ENCODE measurements at regions not wholly inside any gene's neighbourhood (a gene's known extent, or its start where the extent isn't known, plus 50 kb on each side); places are given as distances from the start of the nearest gene placed in this dataset.

- no peak for DNase-seq
Measured at GRCh38 chrX:122434942-122435341, 749.1 kb upstream of the GRIA3 start.

GRCh38 chrX:122439831-122440230, 744.2 kb upstream of the GRIA3 start:
- DNase-seq, result no peak

DNA sequence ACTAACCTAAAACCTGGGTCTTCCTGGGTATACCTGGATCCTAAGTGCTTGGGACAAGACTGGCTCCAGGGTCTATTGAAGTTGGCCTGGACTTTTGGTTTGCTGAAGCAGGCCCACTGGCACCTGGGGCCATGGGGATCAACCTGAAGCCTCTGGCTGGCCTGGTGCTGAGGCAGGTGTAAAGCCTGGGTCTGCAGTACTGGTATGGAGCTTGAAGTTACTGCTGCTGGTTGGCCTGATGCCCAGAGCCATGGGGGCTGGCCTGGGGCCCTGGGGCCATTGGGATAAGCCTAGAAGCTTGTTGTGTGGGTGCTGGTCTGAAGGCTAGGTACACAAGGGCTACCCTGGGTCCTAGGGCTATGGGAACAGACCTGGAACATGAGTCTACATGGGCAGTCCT, 743.2 kb upstream of the GRIA3 start:
- DNase-seq, result no peak

- no peak for DNase-seq
Measured at GRCh38 chrX:122441451-122441850, 742.6 kb upstream of the GRIA3 start.

DNA sequence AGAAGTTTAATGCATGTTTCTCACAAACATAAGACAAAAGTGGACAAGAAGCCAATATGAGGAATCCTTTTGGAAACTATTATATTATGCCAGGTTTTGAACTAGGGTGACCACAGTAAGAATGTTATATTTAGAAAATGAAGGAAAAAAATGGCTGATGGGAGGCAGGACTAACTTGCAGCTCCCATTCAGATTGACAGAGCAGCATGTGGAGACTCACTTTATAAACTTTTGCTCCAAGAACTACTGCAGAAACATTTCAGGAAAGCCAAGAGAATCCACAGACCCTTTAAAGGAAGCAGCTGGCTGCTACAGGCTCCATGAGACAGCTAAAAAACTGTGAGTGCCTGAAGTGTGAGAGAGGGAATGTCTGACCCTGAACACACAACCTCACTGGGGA, 738.6 kb upstream of the GRIA3 start:
- DNase-seq, result no peak

DNA sequence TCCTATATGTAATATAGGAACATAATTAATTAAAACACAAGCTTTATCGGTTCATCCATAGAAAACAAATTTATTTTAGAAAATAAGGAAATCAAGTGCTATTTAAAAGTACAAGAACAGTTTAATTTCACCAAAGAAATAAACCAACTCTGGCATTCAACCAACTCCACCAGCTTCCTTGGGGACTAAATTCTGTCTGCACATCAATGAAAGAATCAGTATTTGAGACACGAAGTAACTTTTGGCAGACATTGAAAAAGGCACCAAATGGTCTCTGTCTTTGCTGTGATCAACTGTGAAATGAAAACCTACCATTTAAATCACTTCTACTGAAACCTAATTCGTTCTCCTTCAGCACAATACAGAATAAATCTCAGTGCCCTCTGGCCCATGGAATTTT, 719.7 kb upstream of the GRIA3 start:
- no peak for DNase-seq

DNA sequence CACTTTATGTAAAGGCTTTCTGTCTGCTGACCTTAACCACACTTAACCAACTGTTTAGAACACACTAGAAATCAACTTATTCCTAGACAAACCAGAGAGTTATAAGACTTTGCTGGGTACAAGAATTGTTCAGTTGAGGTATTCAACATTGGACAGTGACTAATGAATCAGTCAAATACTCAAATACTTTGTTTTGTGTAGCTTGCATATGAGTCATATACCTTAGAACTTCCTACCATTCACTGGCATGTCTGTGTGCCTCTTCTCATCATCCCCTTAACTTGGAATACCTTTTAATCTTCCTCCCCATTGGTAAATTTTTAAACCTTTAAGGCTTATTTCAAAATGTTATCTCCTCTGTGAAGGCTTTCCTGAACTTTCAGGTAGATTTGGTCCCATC, 708.8 kb upstream of the GRIA3 start:
- DNase-seq, result no peak

- DNase-seq, result no peak
Measured at GRCh38 chrX:122500556-122500955, 683.5 kb upstream of the GRIA3 start.

DNA sequence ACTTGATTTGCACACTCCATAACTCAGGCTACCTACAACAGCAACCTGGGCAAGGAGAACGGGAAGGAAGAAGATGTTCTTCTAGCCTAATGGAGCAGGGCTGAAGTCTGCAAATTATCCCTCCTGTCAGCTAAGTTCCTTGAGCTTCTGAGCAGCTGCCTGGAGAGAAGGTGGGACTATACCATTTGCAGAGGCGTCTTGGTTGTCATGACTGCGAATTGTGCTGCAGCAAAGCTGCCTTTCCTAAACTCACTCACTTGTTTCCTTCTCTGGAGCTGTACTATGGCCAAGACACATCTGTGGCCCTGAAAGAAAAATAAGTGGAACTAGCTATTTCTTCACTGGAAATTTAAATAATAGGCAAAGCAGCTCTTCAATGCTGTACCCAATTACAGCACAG, 682.4 kb upstream of the GRIA3 start:
- no peak for DNase-seq

DNA sequence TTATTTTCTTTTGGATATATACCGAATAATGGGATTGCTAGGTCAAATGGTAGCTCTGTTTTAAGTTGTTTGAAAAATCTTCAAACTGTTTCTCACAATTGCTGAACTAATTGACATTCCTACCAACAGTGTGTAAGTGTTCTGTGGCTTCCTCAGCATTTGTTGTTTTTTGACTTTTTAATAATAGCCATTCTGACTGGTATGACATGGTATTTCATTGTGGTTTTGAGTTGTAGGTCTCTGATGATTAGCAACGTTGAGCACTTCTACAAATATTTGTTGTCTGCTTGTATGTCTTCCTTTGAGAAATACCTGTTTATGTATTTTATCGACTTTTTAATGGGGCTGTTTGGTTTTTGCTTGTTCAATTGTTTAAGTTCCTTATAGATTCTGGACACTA, 680.1 kb upstream of the GRIA3 start:
- DNase-seq, result no peak

DNA sequence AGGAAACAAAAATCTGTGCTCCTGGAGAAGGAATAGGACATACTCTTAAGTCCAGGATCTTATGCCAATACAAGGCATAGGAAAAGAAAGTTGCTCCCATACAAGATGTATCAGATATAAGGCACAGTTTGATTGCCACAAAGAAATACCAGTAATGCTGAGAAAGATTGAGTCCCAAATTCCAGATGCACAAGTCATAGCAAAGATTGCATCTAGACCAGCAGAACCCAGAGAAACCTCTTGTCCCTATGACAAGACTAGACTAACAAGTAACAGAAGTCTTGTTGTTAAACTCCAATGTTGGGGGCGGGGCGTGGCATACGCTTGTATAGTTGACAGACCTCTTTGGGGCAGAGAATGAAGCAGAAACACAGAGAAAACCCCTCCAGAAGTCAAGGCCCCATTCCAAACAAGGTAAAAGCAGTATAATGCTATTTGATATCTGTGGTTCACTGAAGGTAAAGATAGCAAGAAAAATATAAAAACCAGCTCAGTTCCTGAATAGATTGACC, 671.5 kb upstream of the GRIA3 start:
- DNase-seq, result no peak

DNA sequence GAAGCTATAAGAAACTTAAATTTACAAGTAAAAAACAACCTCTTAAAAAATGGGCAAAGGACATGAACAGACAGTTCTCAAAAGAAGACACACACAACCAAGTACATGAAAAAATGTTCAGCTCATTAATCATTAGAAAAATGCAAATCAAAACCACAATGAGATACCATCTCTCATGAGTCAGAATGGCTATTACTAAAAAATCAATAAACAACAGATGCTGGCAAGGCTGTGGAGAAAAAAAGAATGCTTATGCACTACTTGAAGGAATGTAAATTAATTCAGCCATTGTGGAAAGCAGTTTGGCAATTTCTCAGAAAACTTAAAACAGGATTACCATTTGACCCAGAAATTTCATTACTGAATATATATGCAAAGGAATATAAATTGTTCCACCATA, 666.3 kb upstream of the GRIA3 start:
- DNase-seq, result no peak

GRCh38 chrX:122545778-122546177, 638.3 kb upstream of the GRIA3 start:
- no peak for DNase-seq

- no peak for DNase-seq
Measured at GRCh38 chrX:122546269-122546668, 637.8 kb upstream of the GRIA3 start.

GRCh38 chrX:122552286-122552800, 631.7 kb upstream of the GRIA3 start:
- no peak for DNase-seq

- DNase-seq, result no peak
Measured at GRCh38 chrX:122555925-122556324, 628.2 kb upstream of the GRIA3 start.

DNA sequence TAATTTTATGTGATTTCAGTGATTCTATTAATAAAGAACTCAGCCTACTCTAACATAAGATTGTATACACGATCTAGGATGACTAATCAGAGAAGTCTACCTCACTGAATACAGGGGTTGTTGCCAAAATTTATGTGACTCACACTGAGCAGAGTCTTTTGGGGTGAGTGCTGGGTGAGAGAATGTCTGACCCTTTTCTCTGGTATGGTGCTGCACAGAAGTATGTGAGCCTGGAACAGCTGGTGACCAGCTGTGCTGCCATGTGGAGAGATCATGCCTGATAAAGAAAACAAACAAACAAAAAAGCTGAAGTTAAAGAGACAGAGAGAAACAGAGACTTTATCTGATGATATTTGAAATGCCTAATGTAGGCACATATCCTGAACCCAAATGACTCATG, 618.1 kb upstream of the GRIA3 start:
- DNase-seq, result no peak

DNA sequence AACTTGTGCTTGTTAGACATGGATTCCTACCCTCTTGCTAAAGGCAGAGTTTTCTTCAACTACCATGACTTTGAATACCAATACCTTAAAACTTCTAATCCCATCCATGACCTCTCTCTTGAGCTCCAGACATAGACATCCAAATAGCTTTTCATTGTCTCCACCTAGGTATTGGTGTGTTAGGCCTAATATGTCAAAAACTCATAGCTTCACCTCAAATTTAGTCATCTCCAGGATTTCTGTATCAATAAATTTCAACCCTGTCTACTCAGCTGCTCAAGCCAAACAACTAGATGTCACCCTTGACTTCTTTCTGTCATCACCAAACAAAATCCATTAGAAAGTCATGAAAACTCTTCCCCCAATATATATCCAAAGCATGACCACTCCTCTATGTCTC, 617.7 kb upstream of the GRIA3 start:
- DNase-seq, result no peak

DNA sequence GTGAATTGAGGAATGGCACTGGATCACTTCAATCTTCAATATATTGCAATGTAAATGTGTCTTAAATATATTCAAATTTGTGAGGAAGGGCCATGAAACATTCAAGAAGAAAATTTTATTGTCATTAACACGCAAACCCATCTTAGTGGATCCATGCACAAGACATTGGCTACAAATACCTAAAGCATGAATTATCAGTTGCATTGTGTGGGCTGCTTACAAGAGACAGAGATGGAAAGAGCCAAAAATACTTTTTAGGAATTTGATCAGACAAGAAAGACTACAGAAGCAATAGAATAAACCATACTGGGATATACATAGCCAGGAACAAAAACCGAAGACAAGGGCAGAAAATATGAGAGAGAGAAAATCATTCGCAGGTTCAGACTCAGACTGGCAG, 616.2 kb upstream of the GRIA3 start:
- no peak for DNase-seq

DNA sequence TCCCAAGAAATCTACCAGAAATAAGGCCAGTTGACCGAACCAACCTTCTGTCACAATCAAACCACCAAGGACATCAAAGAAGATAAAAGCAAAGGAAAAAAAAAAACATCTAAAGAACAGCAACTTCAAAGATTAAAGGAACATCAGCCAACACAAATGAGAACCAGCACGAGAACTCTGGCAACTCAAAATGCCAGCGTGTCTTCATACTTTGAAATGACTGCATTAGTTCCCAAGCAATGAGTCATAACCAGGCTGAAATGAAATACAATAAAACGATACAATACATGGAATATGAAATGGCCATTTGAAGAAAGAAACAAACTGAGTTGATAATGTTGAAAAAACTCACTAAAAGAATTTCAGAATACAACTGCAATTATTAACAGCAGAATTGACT, 611.6 kb upstream of the GRIA3 start:
- no peak for DNase-seq

DNA sequence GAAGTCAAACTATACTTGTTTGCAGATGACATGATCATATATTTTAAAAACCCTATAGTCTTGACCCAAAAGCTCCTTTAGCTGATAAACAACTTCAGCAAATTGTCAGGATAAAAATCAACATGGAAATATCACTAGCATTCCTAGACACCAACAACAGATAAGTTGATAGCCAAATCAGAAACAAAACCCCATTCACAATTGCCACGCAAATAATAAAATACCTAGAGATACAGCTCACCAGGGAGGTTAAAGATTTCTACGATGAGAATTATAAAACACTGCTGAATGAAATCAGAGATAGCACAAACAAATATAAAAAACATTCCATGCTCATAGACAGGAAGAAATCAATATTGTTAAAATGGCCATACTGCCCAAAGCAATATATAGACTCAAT, 605.0 kb upstream of the GRIA3 start:
- DNase-seq, result no peak

GRCh38 chrX:122579526-122579925, 604.6 kb upstream of the GRIA3 start:
- DNase-seq, result no peak

DNA sequence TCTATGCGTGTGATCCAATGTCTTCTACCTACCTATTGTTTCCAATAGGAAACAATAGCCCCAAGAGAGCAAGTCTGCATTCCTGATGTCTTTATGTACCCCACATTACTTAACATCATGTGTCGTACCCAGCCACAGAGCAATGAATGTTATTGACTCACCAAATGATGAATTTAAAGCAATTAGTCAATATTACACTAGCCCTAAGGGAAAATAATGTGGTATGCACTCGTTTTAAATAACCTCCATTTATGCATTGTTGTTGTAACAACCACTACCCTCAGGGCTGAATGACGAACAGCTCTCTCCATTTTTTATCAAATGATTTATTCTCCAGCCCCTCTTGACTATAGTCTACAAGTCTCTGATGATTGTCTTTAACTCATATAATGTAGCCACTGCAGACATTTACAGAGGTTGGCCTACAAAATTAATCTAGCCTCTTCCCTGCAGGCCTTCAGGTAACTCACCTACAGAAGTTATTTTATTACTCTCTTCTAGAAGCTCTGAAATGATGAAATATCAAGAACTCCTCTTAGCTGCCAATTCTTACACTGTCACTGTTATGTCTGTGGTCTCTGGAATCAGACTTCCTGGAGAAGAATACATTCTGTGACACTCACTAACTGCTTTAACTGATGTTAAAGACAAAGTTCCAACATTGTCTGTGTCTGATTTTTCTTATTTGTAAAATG, 601.7 kb upstream of the GRIA3 start:
- no peak for DNase-seq

GRCh38 chrX:122582975-122583305, 601.1 kb upstream of the GRIA3 start:
- no peak for DNase-seq

GRCh38 chrX:122583551-122583950, 600.5 kb upstream of the GRIA3 start:
- DNase-seq, result no peak
